ENCODE measurements at regions not wholly inside any gene's neighbourhood (a gene's known extent, or its start where the extent isn't known, plus 50 kb on each side); places are given as distances from the start of the nearest gene placed in this dataset.

DNA sequence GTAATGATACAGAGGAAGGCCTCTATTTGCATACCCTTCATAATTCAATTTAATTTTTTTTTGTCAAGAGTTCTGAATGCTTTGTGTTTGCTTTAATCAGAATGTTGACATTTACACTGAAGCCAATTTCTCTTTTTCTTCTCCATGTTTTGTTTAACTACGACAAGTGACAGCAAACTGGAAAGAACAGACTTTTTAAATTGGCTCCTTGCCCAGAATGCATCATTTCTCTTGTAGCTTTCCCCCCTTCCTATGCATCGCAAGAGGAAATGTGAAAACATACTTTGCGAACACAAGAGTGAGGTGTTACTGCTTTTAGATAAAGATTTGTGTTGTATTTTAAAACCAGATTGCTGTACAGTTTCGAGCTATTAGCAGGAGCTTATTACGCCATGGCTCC is 955.2 kb upstream of the CELF4 start:
- no peaks in the 10 kb centered on the region for H3K4me1 ChIP-seq
- no peaks in the 10 kb centered on the region for H3K27me3 ChIP-seq
- H3K9me3 ChIP-seq: no peaks in the 10 kb centered on the region
- DNase-seq (ENCODE audit: low spot score in 2 of 2): no peak
- TF ChIP-seq EP300 (IDR thresholded peaks at IDR 0.05) (no peak), POLR2AphosphoS5 (IDR thresholded peaks at IDR 0.05) (no peak), POLR2A (IDR thresholded peaks at IDR 0.05) (no peak)
- TF ChIP-seq, protein P1, sequence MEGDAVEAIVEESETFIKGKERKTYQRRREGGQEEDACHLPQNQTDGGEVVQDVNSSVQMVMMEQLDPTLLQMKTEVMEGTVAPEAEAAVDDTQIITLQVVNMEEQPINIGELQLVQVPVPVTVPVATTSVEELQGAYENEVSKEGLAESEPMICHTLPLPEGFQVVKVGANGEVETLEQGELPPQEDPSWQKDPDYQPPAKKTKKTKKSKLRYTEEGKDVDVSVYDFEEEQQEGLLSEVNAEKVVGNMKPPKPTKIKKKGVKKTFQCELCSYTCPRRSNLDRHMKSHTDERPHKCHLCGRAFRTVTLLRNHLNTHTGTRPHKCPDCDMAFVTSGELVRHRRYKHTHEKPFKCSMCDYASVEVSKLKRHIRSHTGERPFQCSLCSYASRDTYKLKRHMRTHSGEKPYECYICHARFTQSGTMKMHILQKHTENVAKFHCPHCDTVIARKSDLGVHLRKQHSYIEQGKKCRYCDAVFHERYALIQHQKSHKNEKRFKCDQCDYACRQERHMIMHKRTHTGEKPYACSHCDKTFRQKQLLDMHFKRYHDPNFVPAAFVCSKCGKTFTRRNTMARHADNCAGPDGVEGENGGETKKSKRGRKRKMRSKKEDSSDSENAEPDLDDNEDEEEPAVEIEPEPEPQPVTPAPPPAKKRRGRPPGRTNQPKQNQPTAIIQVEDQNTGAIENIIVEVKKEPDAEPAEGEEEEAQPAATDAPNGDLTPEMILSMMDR (IDR thresholded peaks at IDR 0.05): no peak
- H3K36me3 ChIP-seq: no peaks in the 10 kb centered on the region
- 60% methylated on average over 5 of the region's 5 CpGs for WGBS
- no peak overlapping the region for H3K27ac ChIP-seq
- H3K4me3 ChIP-seq: no peak overlapping the region

- Histone ChIP-seq H3K36me3 (no peaks in the 10 kb centered on the region), H3K27ac (no peak overlapping the region), H3K4me1 (no peaks in the 10 kb centered on the region), H3K4me3 (no peak overlapping the region), H3K27me3 (no peaks in the 10 kb centered on the region), H3K9me3 (no peaks in the 10 kb centered on the region)
- 83% methylated on average over 1 of the region's 1 CpG for WGBS
- TF ChIP-seq POLR2A (IDR thresholded peaks at IDR 0.05): no peak
- no peak for TF ChIP-seq POLR2AphosphoS5 (IDR thresholded peaks at IDR 0.05)
- TF ChIP-seq, protein P1 (IDR thresholded peaks at IDR 0.05): no peak
- TF ChIP-seq EP300 (IDR thresholded peaks at IDR 0.05): no peak
- no peak for DNase-seq (ENCODE audit: low spot score in 2 of 2)
These were observed 936.9 kb upstream of the CELF4 start for GRCh38 chr18:38502539-38502938.

GRCh38 chr18:38497266-38497665 is 931.7 kb upstream of the CELF4 start:
- Histone ChIP-seq H3K4me1 (no peaks in the 10 kb centered on the region), H3K27me3 (no peaks in the 10 kb centered on the region), H3K9me3 (no peaks in the 10 kb centered on the region), H3K36me3 (no peaks in the 10 kb centered on the region), H3K4me3 (no peak overlapping the region), H3K27ac (no peak overlapping the region)
- no peak for DNase-seq (ENCODE audit: low spot score in 2 of 2)
- whole genome bisulfite sequencing: 27% methylated on average over 2 of the region's 2 CpGs
- TF ChIP-seq, protein P1 (IDR thresholded peaks at IDR 0.05): no peak
- TF ChIP-seq POLR2A (IDR thresholded peaks at IDR 0.05): no peak
- TF ChIP-seq EP300 (IDR thresholded peaks at IDR 0.05): no peak
- no peak for TF ChIP-seq POLR2AphosphoS5 (IDR thresholded peaks at IDR 0.05)

- no peaks in the 10 kb centered on the region for H3K36me3 ChIP-seq
- no peak overlapping the region for H3K4me3 ChIP-seq
- no peaks in the 10 kb centered on the region for H3K4me1 ChIP-seq
- WGBS: 88% methylated on average over 1 of the region's 1 CpG
- H3K9me3 ChIP-seq: no peaks in the 10 kb centered on the region
- no peak for DNase-seq (ENCODE audit: low spot score in 2 of 2)
- H3K27ac ChIP-seq: no peak overlapping the region
- TF ChIP-seq POLR2AphosphoS5 (IDR thresholded peaks at IDR 0.05) (no peak), EP300 (IDR thresholded peaks at IDR 0.05) (no peak), POLR2A (IDR thresholded peaks at IDR 0.05) (no peak)
- TF ChIP-seq, protein P1 (IDR thresholded peaks at IDR 0.05): no peak
- H3K27me3 ChIP-seq: no peaks in the 10 kb centered on the region
These were observed 930.7 kb upstream of the CELF4 start for GRCh38 chr18:38496222-38496793.

DNA sequence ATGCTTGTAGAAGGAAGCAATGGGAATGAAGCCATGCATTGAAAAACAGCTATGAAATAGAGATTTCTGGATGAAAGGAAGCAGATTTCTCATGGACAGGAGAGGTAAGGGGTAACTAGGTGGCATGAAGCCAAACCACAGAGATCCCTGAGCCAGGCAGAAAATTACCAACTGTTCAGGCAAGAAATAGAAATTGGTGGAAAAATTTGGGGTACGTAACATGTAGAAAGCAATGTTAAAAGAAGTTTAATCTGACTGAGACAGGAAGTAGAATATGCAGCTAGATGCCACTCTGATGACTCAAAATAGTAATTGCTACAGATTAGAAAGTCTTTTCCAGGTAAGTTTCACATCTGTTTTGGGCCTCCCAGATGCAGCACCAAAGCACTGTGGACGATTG is 928.5 kb upstream of the CELF4 start:
- Histone ChIP-seq H3K27ac (no peak overlapping the region), H3K4me3 (no peak overlapping the region), H3K27me3 (no peaks in the 10 kb centered on the region), H3K9me3 (no peaks in the 10 kb centered on the region), H3K4me1 (no peaks in the 10 kb centered on the region), H3K36me3 (no peaks in the 10 kb centered on the region)
- no peak for TF ChIP-seq POLR2AphosphoS5 (IDR thresholded peaks at IDR 0.05)
- no peak for TF ChIP-seq EP300 (IDR thresholded peaks at IDR 0.05)
- TF ChIP-seq, protein P1 (IDR thresholded peaks at IDR 0.05): no peak
- TF ChIP-seq POLR2A (IDR thresholded peaks at IDR 0.05): no peak
- no peak for DNase-seq (ENCODE audit: low spot score in 2 of 2)
- WGBS: 31% methylated on average over 2 of the region's 2 CpGs
